ENCODE measurements at regions not wholly inside any gene's neighbourhood (a gene's known extent, or its start where the extent isn't known, plus 50 kb on each side); places are given as distances from the start of the nearest gene placed in this dataset.

GRCh38 chr1:224492632-224493031 lies 58.0 kb upstream of the WDR26 start:
- H3K36me3 ChIP-seq = no peaks in the 10 kb centered on the region
- no peak for DNase-seq
- no peaks in the 10 kb centered on the region for H3K4me1 ChIP-seq
- no peak for TF ChIP-seq CTCF (IDR thresholded peaks at IDR 0.05; ENCODE audit: low read depth, low read length)
- no peaks in the 10 kb centered on the region for H3K27me3 ChIP-seq
- H3K4me3 ChIP-seq (ENCODE audit: low read depth, low read length) = no peak overlapping the region
- no peaks in the 10 kb centered on the region for H3K9me3 ChIP-seq

- no peak for TF ChIP-seq CTCF (IDR thresholded peaks at IDR 0.05; ENCODE audit: low read depth, low read length)
- Histone ChIP-seq H3K27me3 (no peaks in the 10 kb centered on the region), H3K9me3 (no peaks in the 10 kb centered on the region), H3K4me1 (no peaks in the 10 kb centered on the region; the same call in 1 of the 2 replicates), H3K4me3 (ENCODE audit: low read depth, low read length) (no peak overlapping the region), H3K36me3 (no peaks in the 10 kb centered on the region)
- DNase-seq = no peak
Measured at GRCh38 chr1:224493269-224493668, 58.7 kb upstream of the WDR26 start.

- Histone ChIP-seq H3K4me3 (ENCODE audit: low read depth, low read length) (no peak overlapping the region), H3K9me3 (no peaks in the 10 kb centered on the region), H3K4me1 (no peaks in the 10 kb centered on the region; the same call in none of the 2 replicates), H3K36me3 (no peaks in the 10 kb centered on the region), H3K27me3 (no peaks in the 10 kb centered on the region)
- no peak for TF ChIP-seq CTCF (IDR thresholded peaks at IDR 0.05; ENCODE audit: low read depth, low read length)
- DNase-seq = no peak
Measured at GRCh38 chr1:224494343-224494742, 59.7 kb upstream of the WDR26 start.

- DNase-seq = no peak
- Histone ChIP-seq H3K9me3 (no peaks in the 10 kb centered on the region), H3K27me3 (no peaks in the 10 kb centered on the region)
Measured at GRCh38 chr1:224495866-224496265, 61.3 kb upstream of the WDR26 start.

GRCh38 chr1:224496826-224497225 lies 62.2 kb upstream of the WDR26 start:
- no peak for TF ChIP-seq CTCF (IDR thresholded peaks at IDR 0.05; ENCODE audit: low read depth, low read length)
- Histone ChIP-seq H3K4me1 (no peaks in the 10 kb centered on the region; the same call in none of the 2 replicates), H3K9me3 (no peaks in the 10 kb centered on the region), H3K4me3 (ENCODE audit: low read depth, low read length) (no peak overlapping the region), H3K27me3 (no peaks in the 10 kb centered on the region), H3K36me3 (no peaks in the 10 kb centered on the region)
- no peak for DNase-seq

More at GRCh38 chr1:224495866-224496265, 61.3 kb upstream of the WDR26 start:
- Histone ChIP-seq H3K36me3 (no peaks in the 10 kb centered on the region), H3K4me1 (no peaks in the 10 kb centered on the region; the same call in none of the 2 replicates), H3K4me3 (ENCODE audit: low read depth, low read length) (no peak overlapping the region)
- no peak for TF ChIP-seq CTCF (IDR thresholded peaks at IDR 0.05; ENCODE audit: low read depth, low read length)

- no peak for DNase-seq
- Histone ChIP-seq H3K9me3 (no peaks in the 10 kb centered on the region), H3K4me1 (peaks cover 8% of the 10 kb centered on the region), H3K4me3 (ENCODE audit: low read depth, low read length) (no peak overlapping the region), H3K27me3 (no peaks in the 10 kb centered on the region), H3K36me3 (no peaks in the 10 kb centered on the region)
- TF ChIP-seq CTCF (IDR thresholded peaks at IDR 0.05; ENCODE audit: low read depth, low read length) = 0 out of 2 replicates have a peak, but pooled peaks have one; percentile 5
Measured at GRCh38 chr1:224497714-224498573, 63.3 kb upstream of the WDR26 start.

Measured in BE2C (cell line).